NB4 (cell line): ENCODE measurements at regions not wholly inside any gene's neighbourhood (a gene's known extent, or its start where the extent isn't known, plus 50 kb on each side); places are given as distances from the start of the nearest gene placed in this dataset.

Experiments
- CTCF ChIP-seq: IDR thresholded peaks from one replicate; pipeline ENCODE4 v1.5.1; 2012; ENCODE audit warnings: low read depth, low read length
- MAX ChIP-seq: IDR thresholded peaks from 2 replicates; pipeline ENCODE4 v1.6.1; 2011; ENCODE audit warnings: low read depth, low read length
- POLR2A ChIP-seq: IDR thresholded peaks from 2 replicates; pipeline ENCODE4 v1.6.1; 2011; ENCODE audit warnings: mild to moderate bottlenecking; ENCODE audit not compliant: insufficient read length; ENCODE audit errors: extremely low read depth

- TF ChIP-seq CTCF, result no peak
- no peak for TF ChIP-seq MAX
- no peak for TF ChIP-seq POLR2A
These were observed 1950.4 kb downstream of the SUCLG1 start for GRCh38 chr2:82508702-82509101.
